HCT116 (cell line): ENCODE measurements at regions not wholly inside any gene's neighbourhood (a gene's known extent, or its start where the extent isn't known, plus 50 kb on each side); places are given as distances from the start of the nearest gene placed in this dataset.

Experiments used
- ATAC-seq: fragments of 200-7000 bp; cut with Tn5 transposase; 2 replicates; pipeline ENCODE4 v1.9.1; 2020; ENCODE audit warnings: mild to moderate bottlenecking, moderate library complexity
- BruUV-seq: library from RNA; stranded (reverse); fragments of 400-500 nt; replicated peaks from 2 replicates; lab custom pipeline; 2021; lab: Mats Ljungman, UMichigan
- CTCF ChIA-PET: fragments of 300-600 bp; sonication (Branson Sonifier 250); formaldehyde crosslinking; loops from one replicate; lab custom pipeline; 2021; ENCODE audit warnings: antibody characterized with exemption; lab: Charles Lee
- POLR2A ChIA-PET: fragments of 300-600, 350-600 bp; sonication (Branson Sonifier 250); formaldehyde crosslinking; loops from one replicate; lab custom pipeline; 2021; ENCODE audit warnings: antibody characterized with exemption; lab: Charles Lee
- RAD21 ChIA-PET, 2 experiments: fragments of 300-600 bp; sonication (Branson Sonifier 250); formaldehyde crosslinking; loops; one replicate each; lab custom pipeline; 2023; ENCODE audit warnings: low total read pairs in 2 of 2; ENCODE audit not compliant: uncharacterized antibody in 2 of 2, unreplicated experiment in 2 of 2, low non-redundant PET in 1 of 2; lab: Charles Lee
- DNase-seq: peaks from one replicate; pipeline ENCODE4 v3.0.0-alpha.2; 2010; ENCODE audit warnings: low read depth, low spot score
- H2AFZ ChIP-seq: fragments of 200-600 bp; shearing (Covaris generic), sonication (generic); 2 replicates; pipeline ENCODE4 v1.6.1; 2017; ENCODE audit warnings: low read depth, mixed run types, mixed read lengths, antibody characterized with exemption, low read length; ENCODE audit not compliant: poor library complexity, severe bottlenecking
- H3K27ac ChIP-seq: 2 replicates; pipeline ENCODE4 v1.5.1; 2012; ENCODE audit warnings: low read depth, low read length
- H3K27me3 ChIP-seq: fragments of 200-600 bp; sonication (generic); 2 replicates; pipeline ENCODE4 v1.6.1; 2016; ENCODE audit warnings: mixed run types, low read length, mixed read lengths; ENCODE audit not compliant: insufficient read depth
- H3K36me3 ChIP-seq, 2 experiments: fragments of 200-500 bp in 1 of 2; fragments of 200-600 bp in 1 of 2; sonication (Bioruptor generic) in 1 of 2; sonication (generic) in 1 of 2; 2 replicates each; pipeline versions ENCODE4 v1.5.1 to v1.6.1; 2014 to 2016; ENCODE audit warnings: low read length in 2 of 2, inconsistent platforms in 1 of 2, mixed read lengths in 1 of 2, mixed run types in 1 of 2; ENCODE audit not compliant: insufficient read depth in 2 of 2, control insufficient read depth in 1 of 2
- H3K4me1 ChIP-seq, 2 experiments: fragments of 200-600 bp in 1 of 2; sonication (generic) in 1 of 2; 2 replicates each; pipeline versions ENCODE4 v1.5.1 to v1.6.1; 2012 to 2017; ENCODE audit warnings: low read length in 2 of 2, inconsistent platforms in 1 of 2, mild to moderate bottlenecking in 1 of 2, mixed read lengths in 1 of 2, mixed run types in 1 of 2, moderate library complexity in 1 of 2; ENCODE audit not compliant: insufficient read depth in 2 of 2, control insufficient read depth in 1 of 2
- H3K4me2 ChIP-seq: fragments of 200-600 bp; sonication (generic); 2 replicates; pipeline ENCODE4 v1.6.1; 2017; ENCODE audit warnings: mixed run types, low read length, mixed read lengths
- H3K4me3 ChIP-seq, 2 experiments: fragments of 200-600 bp in 1 of 2; sonication (generic) in 1 of 2; replicated peaks in 1 of 2; 2 replicates each; pipeline ENCODE4 v1.5.1; 2011 to 2016; ENCODE audit warnings: low read length in 2 of 2, control low read depth in 1 of 2, low read depth in 1 of 2, mild to moderate bottlenecking in 1 of 2, mixed read lengths in 1 of 2, mixed run types in 1 of 2
- H3K79me2 ChIP-seq: fragments of 200-600 bp; sonication (generic); 2 replicates; pipeline ENCODE4 v1.6.1; 2017; ENCODE audit warnings: mild to moderate bottlenecking, mixed run types, low read length, moderate library complexity, mixed read lengths; ENCODE audit not compliant: insufficient read depth
- H3K9ac ChIP-seq: fragments of 200-600 bp; sonication (generic); 2 replicates; pipeline ENCODE4 v1.6.1; 2016; ENCODE audit warnings: low read length, mixed read lengths
- H3K9me2 ChIP-seq: fragments of 200-600 bp; sonication (generic), shearing (Covaris generic); 2 replicates; pipeline ENCODE4 v1.6.1; 2017; ENCODE audit warnings: mixed run types, mild to moderate bottlenecking, moderate library complexity; ENCODE audit not compliant: insufficient read depth
- H3K9me3 ChIP-seq, 2 experiments: fragments of 200-500 bp in 1 of 2; fragments of 200-600 bp in 1 of 2; sonication (Bioruptor generic) in 1 of 2; sonication (generic) in 1 of 2; 2 replicates each; pipeline ENCODE4 v1.6.1; 2014 to 2017; ENCODE audit warnings: low read length in 2 of 2, mixed read lengths in 2 of 2, inconsistent platforms in 1 of 2, low read depth in 1 of 2, mild to moderate bottlenecking in 1 of 2, mixed run types in 1 of 2, moderate library complexity in 1 of 2; ENCODE audit not compliant: control insufficient read depth in 1 of 2, insufficient read depth in 1 of 2
- H4K20me1 ChIP-seq: fragments of 200-600 bp; sonication (generic), shearing (Covaris generic); 2 replicates; pipeline ENCODE4 v1.6.1; 2017; ENCODE audit warnings: mixed run types, mild to moderate bottlenecking, moderate library complexity; ENCODE audit not compliant: insufficient read depth
- CBX3 ChIP-seq: IDR thresholded peaks from 2 replicates; pipeline ENCODE4 v1.6.1; 2012; ENCODE audit warnings: low read depth
- EGR1 ChIP-seq: IDR thresholded peaks from 2 replicates; pipeline ENCODE4 v1.6.1; 2012; ENCODE audit warnings: low read depth
- EZH2 ChIP-seq: fragments of 200-600 bp; sonication (generic); IDR thresholded peaks from 2 replicates; pipeline ENCODE4 v1.6.1; 2017; ENCODE audit warnings: antibody characterized with exemption, mixed run types
- FOSL1 ChIP-seq: IDR thresholded peaks from 2 replicates; pipeline ENCODE4 v1.6.1; 2012; ENCODE audit warnings: low read depth
- JUND ChIP-seq: IDR thresholded peaks from 2 replicates; pipeline ENCODE4 v1.6.1; 2012
- MAX ChIP-seq: IDR thresholded peaks from 2 replicates; pipeline ENCODE4 v1.6.1; 2012
- POLR2A ChIP-seq: IDR thresholded peaks from 2 replicates; pipeline ENCODE4 v1.7.0; 2011; ENCODE audit warnings: borderline replicate concordance; ENCODE audit not compliant: insufficient read depth, insufficient read length; ENCODE audit errors: extremely low read depth
- RAD21 ChIP-seq: IDR thresholded peaks from 2 replicates; pipeline ENCODE4 v1.6.1; 2012; ENCODE audit warnings: low read depth, mild to moderate bottlenecking
- REST ChIP-seq: IDR thresholded peaks from 2 replicates; pipeline ENCODE4 v1.6.1; 2012; ENCODE audit warnings: low read depth
- SP1 ChIP-seq: IDR thresholded peaks from 2 replicates; pipeline ENCODE4 v1.6.1; 2012; ENCODE audit warnings: low read depth
- TCF7L2 ChIP-seq: IDR thresholded peaks from 2 replicates; pipeline ENCODE4 v1.7.0; 2011; ENCODE audit warnings: borderline replicate concordance, inconsistent platforms; ENCODE audit not compliant: insufficient read depth, insufficient read length; ENCODE audit errors: extremely low read depth
- YY1 ChIP-seq: IDR thresholded peaks from 2 replicates; pipeline ENCODE4 v1.6.1; 2011; ENCODE audit warnings: low read length, low read depth, moderate library complexity, mild to moderate bottlenecking; ENCODE audit not compliant: insufficient replicate concordance; ENCODE audit errors: extremely low read depth
- intact Hi-C: fragments of 100-400 bp; cut with micrococcal nuclease; formaldehyde crosslinking; loops from 2 replicates; pipeline ENCODE4 v1.10.0; 2022
- TF ChIP-seq, protein P1 (sequence below): IDR thresholded peaks from 2 replicates; pipeline ENCODE4 v1.6.1; 2012
- TF ChIP-seq, protein P2 (sequence below): IDR thresholded peaks from 2 replicates; pipeline ENCODE4 v1.6.1; 2011; ENCODE audit warnings: mild to moderate bottlenecking, low read length, moderate library complexity; ENCODE audit not compliant: insufficient replicate concordance; ENCODE audit errors: extremely low read depth

GRCh38 chr7:94313926-94314325 is 80.8 kb upstream of the COL1A2 start:
- ChIA-PET RAD21 (no interaction called here), POLR2A (no interaction called here), CTCF (no interaction called here)
- no peak for DNase-seq
- TF ChIP-seq CBX3 (no peak), POLR2A (no peak), JUND (no peak), TCF7L2 (no peak), FOSL1 (no peak), MAX (no peak), RAD21 (no peak), SP1 (no peak), EGR1 (no peak), REST (no peak), YY1 (no peak), EZH2 (no peak)
- TF ChIP-seq, protein P1, sequence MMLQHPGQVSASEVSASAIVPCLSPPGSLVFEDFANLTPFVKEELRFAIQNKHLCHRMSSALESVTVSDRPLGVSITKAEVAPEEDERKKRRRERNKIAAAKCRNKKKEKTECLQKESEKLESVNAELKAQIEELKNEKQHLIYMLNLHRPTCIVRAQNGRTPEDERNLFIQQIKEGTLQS: no peak
- TF ChIP-seq, protein P2, sequence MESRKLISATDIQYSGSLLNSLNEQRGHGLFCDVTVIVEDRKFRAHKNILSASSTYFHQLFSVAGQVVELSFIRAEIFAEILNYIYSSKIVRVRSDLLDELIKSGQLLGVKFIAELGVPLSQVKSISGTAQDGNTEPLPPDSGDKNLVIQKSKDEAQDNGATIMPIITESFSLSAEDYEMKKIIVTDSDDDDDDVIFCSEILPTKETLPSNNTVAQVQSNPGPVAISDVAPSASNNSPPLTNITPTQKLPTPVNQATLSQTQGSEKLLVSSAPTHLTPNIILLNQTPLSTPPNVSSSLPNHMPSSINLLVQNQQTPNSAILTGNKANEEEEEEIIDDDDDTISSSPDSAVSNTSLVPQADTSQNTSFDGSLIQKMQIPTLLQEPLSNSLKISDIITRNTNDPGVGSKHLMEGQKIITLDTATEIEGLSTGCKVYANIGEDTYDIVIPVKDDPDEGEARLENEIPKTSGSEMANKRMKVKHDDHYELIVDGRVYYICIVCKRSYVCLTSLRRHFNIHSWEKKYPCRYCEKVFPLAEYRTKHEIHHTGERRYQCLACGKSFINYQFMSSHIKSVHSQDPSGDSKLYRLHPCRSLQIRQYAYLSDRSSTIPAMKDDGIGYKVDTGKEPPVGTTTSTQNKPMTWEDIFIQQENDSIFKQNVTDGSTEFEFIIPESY: no peak
- H3K36me3 ChIP-seq: no peaks in the 10 kb centered on the region
- H3K9me3 ChIP-seq: no peaks in the 10 kb centered on the region
- no peaks in the 10 kb centered on the region for H3K4me1 ChIP-seq
- intact Hi-C loops: no loop called here
- no TSS peak for BruUV-seq
- H3K9me2 ChIP-seq: no peaks in the 10 kb centered on the region
- H4K20me1 ChIP-seq: no peaks in the 10 kb centered on the region
- H3K27me3 ChIP-seq: no peaks in the 10 kb centered on the region
- no peak overlapping the region for H3K27ac ChIP-seq
- ATAC-seq: no peak
- H3K79me2 ChIP-seq: no peaks in the 10 kb centered on the region
- H2AFZ ChIP-seq: no peak overlapping the region
- no peak overlapping the region for H3K9ac ChIP-seq
- H3K4me2 ChIP-seq: no peak overlapping the region
- no peak overlapping the region for H3K4me3 ChIP-seq
